Mucosa of stomach (tissue), 1 donor: ENCODE measurements at regions not wholly inside any gene's neighbourhood (a gene's known extent, or its start where the extent isn't known, plus 50 kb on each side); places are given as distances from the start of the nearest gene placed in this dataset.

ENCODE experiments used
- H3K27me3 ChIP-seq: one replicate; pipeline ENCODE4 v1.7.0; 2013; ENCODE audit warnings: mild to moderate bottlenecking, low read length; ENCODE audit not compliant: control insufficient read depth, insufficient read depth
- H3K36me3 ChIP-seq: one replicate; pipeline ENCODE4 v1.7.0; 2013; ENCODE audit warnings: low read length; ENCODE audit not compliant: control insufficient read depth, insufficient read depth
- H3K4me1 ChIP-seq: one replicate; pipeline ENCODE4 v1.7.0; 2013; ENCODE audit warnings: mild to moderate bottlenecking, low read length; ENCODE audit not compliant: control insufficient read depth, insufficient read depth
- H3K4me3 ChIP-seq: one replicate; pipeline ENCODE4 v1.7.0; 2013; ENCODE audit warnings: low read length
- H3K9ac ChIP-seq: one replicate; pipeline ENCODE4 v1.7.0; 2013; ENCODE audit warnings: mild to moderate bottlenecking, low read length, moderate library complexity
- H3K9me3 ChIP-seq: one replicate; pipeline ENCODE4 v1.7.0; 2013; ENCODE audit warnings: mild to moderate bottlenecking, low read length, moderate library complexity; ENCODE audit not compliant: control insufficient read depth
- donor health status: Pancreatic carcinoma.

DNA sequence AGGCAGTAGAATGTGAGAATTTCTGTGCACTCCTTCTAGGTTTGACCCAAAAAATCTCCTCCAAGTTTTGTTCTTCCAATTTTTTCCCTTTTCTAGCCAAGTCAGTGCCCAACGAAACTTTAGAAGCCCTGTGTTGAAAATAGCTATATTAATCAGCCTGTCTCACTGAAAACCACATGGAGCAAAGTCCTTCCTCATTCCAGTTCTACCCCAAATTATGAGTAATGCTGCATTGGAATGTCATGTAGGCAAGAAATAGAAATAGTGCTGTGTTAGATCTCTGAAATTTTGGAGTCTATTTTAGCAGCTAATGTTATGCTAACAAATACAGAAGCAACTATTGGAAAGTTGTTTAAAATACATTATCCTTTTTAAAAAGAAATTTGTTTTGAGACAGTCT, 725.5 kb downstream of the TBC1D32 start:
- no peak overlapping the region for H3K9ac ChIP-seq
- H3K4me3 ChIP-seq, result no peak overlapping the region
- H3K27me3 ChIP-seq, result peaks cover 8% of the 10 kb centered on the region
- H3K4me1 ChIP-seq, result no peaks in the 10 kb centered on the region
- H3K36me3 ChIP-seq, result no peaks in the 10 kb centered on the region
- no peaks in the 10 kb centered on the region for H3K9me3 ChIP-seq

DNA sequence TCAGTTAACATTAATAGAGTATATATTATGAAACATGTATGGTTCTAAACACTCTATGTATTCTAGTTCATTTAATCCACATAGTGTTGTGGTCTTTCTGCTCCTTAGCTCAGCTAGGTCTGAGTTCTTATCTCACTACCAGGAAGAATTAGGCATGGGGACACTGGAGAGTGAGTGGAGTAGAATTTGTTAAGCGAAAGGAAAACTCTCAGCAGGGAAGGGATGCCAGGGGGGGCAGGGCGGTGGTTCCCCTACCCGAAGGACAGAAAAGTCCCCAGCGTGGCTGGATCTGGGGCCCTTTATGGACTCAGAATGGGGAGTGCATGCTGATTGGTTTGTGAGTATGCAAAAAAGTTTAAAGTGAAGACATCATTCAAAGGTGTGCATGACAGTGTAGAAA, 727.5 kb downstream of the TBC1D32 start:
- Histone ChIP-seq H3K9ac (no peak overlapping the region), H3K4me3 (no peak overlapping the region), H3K27me3 (peaks cover 8% of the 10 kb centered on the region), H3K36me3 (no peaks in the 10 kb centered on the region), H3K4me1 (no peaks in the 10 kb centered on the region), H3K9me3 (no peaks in the 10 kb centered on the region)

DNA sequence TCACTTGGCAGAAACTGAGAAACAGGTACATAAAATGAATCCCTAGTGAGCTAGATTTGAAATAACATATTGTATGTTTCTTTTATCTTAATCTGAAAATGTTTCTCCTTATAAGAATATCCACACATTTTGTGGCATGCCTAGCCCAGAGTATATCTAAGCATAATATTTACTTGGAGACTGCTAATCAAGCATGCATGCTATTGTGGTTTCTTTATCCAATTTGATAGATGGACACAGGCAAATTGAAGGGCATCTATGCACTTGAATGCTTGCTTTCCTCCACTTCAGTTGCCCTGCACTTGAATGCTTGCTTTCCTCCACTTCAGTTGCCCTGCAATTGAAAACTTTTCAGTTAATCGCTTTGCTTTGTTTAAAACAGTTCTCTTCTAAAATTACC, 729.8 kb downstream of the TBC1D32 start:
- H3K4me1 ChIP-seq, result no peaks in the 10 kb centered on the region
- H3K9ac ChIP-seq, result no peak overlapping the region
- no peak overlapping the region for H3K4me3 ChIP-seq
- no peaks in the 10 kb centered on the region for H3K9me3 ChIP-seq
- peaks cover 8% of the 10 kb centered on the region for H3K27me3 ChIP-seq
- H3K36me3 ChIP-seq, result no peaks in the 10 kb centered on the region

DNA sequence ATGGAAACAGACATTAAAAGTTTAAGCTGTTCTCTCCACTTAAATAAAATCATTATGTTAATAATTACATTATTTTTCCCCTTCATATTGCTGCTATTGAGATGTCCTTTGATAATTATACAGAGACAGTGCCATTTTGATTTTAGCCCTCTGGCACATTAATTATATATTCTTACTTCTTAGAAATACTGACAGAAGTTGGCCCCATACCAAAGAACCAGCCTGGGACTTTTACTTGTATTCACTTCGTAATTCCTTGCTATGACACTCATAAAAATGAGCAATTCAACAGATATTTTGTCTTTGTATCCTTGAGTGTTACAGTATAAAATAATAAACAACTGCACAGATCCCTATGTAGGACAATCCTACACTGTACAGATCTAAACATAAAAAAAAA, 743.7 kb downstream of the TBC1D32 start:
- Histone ChIP-seq H3K4me3 (no peak overlapping the region), H3K9me3 (no peaks in the 10 kb centered on the region)

DNA sequence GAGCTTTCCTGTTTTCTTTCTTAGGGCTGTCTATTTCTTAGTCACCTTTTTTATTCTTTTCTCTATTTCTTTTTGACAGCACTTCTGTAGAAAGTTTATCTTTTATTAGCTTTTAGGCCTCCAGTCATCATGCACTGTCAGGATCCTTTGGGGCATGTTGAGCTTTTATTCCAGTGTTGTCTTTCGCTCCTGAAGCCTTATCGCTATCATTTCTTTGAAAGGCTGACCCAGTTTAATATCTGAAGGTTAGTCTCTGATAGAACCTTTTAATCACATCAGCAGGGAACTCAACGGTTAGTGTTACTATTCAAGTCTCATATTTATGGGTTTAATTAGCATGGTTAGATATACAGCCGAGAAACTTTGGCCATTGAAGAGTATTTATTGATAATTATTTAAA, 745.9 kb downstream of the TBC1D32 start:
- H3K36me3 ChIP-seq, result no peaks in the 10 kb centered on the region
- no peaks in the 10 kb centered on the region for H3K27me3 ChIP-seq
- H3K4me1 ChIP-seq, result no peaks in the 10 kb centered on the region
- no peaks in the 10 kb centered on the region for H3K9me3 ChIP-seq
- H3K9ac ChIP-seq, result no peak overlapping the region
- H3K4me3 ChIP-seq, result no peak overlapping the region

More for the DNA sequence above, 743.7 kb downstream of the TBC1D32 start:
- no peak overlapping the region for H3K9ac ChIP-seq
- no peaks in the 10 kb centered on the region for H3K27me3 ChIP-seq
- H3K36me3 ChIP-seq, result no peaks in the 10 kb centered on the region
- no peaks in the 10 kb centered on the region for H3K4me1 ChIP-seq

DNA sequence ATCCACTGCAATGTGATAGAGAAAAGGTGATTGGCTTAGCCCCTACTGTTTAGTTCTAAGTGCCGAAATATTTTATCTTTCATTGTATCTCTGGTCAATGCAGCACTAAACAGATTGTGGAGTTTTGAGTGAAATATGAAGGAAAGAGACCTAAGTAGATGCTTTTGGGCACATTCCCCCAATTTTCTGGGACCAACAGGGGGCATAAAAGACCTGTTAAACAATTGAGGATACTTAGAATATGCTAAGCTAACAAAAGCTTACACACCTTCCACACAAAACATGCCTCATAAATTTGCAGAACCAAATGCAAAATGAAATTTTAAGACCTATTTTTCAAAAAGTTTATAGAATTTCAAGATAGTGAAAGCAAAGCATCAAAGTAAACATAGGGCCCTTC, 746.9 kb downstream of the TBC1D32 start:
- Histone ChIP-seq H3K4me1 (no peaks in the 10 kb centered on the region), H3K9me3 (no peaks in the 10 kb centered on the region), H3K4me3 (no peak overlapping the region), H3K36me3 (no peaks in the 10 kb centered on the region), H3K27me3 (no peaks in the 10 kb centered on the region), H3K9ac (no peak overlapping the region)

DNA sequence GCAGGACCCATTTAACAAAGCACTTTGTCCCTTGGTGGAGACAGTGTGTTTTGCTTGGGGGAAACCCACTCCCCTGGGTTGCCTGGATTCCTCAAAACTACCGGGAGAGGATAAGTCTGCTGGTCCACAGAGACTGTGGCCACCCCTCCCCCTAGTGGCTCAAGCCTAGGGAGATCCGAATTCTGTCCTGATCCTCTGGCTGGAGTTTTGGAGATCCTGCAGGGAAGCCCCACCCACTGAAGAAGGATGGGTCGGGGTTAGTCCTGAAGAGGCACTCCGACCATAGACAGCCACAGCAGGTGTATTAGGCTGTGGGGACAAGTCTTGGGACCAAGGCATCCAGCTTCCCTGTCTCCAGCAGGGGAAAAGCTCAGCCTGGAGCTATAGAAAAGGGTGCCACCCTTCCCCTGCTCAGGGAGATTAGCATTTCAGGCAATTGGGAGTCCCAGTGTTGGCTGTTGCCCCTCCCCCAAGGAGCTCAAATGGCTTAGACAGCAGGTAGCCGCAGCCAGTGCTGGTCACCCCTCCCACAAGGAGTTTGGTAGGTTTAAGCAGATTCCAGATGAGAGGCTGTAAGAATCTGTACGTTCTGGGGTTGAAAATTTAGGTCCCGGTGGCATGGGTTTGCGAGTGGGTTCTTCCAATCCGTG, 750.0 kb downstream of the TBC1D32 start:
- H3K36me3 ChIP-seq, result no peaks in the 10 kb centered on the region
- no peaks in the 10 kb centered on the region for H3K9me3 ChIP-seq
- H3K4me3 ChIP-seq, result no peak overlapping the region
- H3K27me3 ChIP-seq, result no peaks in the 10 kb centered on the region
- no peaks in the 10 kb centered on the region for H3K4me1 ChIP-seq
- H3K9ac ChIP-seq, result no peak overlapping the region

DNA sequence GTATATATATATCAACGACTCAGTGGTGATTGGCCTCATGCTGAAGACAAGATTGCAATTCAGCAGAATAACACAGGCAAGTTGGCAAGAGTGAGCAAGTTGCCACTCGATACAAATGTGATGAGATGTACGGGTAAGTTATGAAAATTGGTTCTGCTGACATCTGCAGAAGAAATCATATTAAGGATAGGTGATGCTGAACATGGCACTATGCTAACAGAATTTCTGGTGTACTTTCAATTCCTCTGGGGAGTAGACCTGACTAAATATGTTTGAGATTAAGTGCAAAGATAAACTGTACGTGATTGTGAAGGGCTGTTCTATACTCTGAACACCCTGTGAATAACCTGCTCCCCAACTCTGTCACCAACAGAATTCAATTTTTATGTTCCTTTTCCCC, 758.2 kb downstream of the TBC1D32 start:
- Histone ChIP-seq H3K9ac (no peak overlapping the region), H3K9me3 (no peaks in the 10 kb centered on the region), H3K4me3 (no peak overlapping the region), H3K4me1 (no peaks in the 10 kb centered on the region), H3K27me3 (no peaks in the 10 kb centered on the region), H3K36me3 (no peaks in the 10 kb centered on the region)

DNA sequence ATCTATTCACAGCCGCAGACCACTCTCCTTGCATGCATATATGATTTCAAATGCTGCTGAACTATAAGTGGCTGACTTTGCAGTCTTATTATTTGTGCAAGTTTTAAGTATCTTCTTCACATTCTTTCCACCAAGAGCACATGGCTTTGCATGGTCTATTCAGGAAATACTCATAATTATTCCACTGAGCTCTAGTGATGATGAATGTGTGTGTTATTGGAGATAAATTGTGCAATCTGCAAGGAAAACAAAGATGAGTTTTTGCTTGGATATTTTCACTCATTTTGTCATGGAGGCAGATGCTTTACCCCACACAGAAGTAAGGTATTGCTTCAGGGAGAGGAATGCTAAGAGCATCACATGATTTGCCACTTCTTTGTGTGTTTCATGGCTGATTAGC, 764.6 kb downstream of the TBC1D32 start:
- Histone ChIP-seq H3K4me3 (no peak overlapping the region), H3K9me3 (no peaks in the 10 kb centered on the region), H3K9ac (no peak overlapping the region), H3K36me3 (no peaks in the 10 kb centered on the region), H3K4me1 (no peaks in the 10 kb centered on the region), H3K27me3 (no peaks in the 10 kb centered on the region)

DNA sequence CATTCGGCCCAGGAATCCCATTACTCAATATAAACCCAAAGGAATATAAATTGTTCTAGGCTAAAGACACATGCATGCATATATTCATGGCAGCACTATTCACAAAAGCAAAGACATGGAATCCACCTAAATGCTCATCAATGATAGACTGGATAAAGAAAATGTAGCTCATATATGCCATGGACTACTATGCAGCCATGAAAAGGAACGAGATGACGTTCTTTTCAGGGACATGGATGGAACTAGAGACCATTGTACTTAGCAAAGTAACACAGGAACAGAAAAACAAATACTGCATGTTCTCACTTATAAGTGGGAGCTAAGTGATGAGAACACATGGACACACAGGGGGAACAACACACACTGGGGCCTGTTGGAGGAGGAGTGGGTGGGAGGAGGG, 769.5 kb downstream of the TBC1D32 start:
- Histone ChIP-seq H3K9ac (no peak overlapping the region), H3K9me3 (no peaks in the 10 kb centered on the region), H3K27me3 (no peaks in the 10 kb centered on the region), H3K36me3 (no peaks in the 10 kb centered on the region), H3K4me3 (no peak overlapping the region), H3K4me1 (no peaks in the 10 kb centered on the region)

DNA sequence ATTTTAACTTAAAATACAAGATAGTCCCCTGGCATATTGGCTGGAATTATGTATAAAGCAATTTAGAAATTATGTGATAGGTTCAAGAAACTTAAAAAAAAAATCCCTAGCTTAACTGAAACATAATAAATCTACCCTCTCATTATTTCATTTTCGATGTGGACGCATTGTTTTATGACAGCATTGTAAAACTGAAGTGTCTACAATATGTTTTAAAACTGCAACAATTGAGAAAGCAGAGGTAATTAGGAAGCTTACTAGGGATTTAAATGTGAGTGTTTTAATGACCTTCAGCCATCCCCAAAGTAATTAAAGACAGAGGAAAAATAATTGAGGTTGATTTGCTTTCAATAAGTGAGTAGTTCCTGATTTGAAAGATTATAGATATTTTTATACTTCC, 776.0 kb downstream of the TBC1D32 start:
- H3K36me3 ChIP-seq, result no peaks in the 10 kb centered on the region
- H3K4me3 ChIP-seq, result no peak overlapping the region
- H3K9ac ChIP-seq, result no peak overlapping the region
- no peaks in the 10 kb centered on the region for H3K27me3 ChIP-seq
- no peaks in the 10 kb centered on the region for H3K4me1 ChIP-seq
- no peaks in the 10 kb centered on the region for H3K9me3 ChIP-seq

DNA sequence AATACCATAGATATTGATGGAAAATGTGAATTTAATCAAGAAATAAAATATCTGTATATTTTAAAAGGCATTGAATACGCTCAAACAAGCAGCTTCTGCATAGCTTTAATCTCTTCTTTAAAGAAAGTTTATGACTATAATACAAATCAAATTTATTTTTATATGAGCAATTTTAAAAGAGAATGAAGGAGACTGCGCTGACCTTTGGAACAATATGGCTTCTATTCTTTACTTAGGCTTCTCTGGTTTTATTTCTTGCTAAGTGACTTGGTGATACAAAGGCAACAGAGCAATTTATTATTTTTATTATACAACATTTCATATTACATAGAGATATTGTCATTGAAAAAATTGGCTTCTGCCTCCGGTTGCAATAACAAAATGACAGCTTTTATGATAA, 776.7 kb downstream of the TBC1D32 start:
- Histone ChIP-seq H3K36me3 (no peaks in the 10 kb centered on the region), H3K9me3 (no peaks in the 10 kb centered on the region), H3K4me3 (no peak overlapping the region), H3K4me1 (no peaks in the 10 kb centered on the region), H3K27me3 (no peaks in the 10 kb centered on the region), H3K9ac (no peak overlapping the region)

DNA sequence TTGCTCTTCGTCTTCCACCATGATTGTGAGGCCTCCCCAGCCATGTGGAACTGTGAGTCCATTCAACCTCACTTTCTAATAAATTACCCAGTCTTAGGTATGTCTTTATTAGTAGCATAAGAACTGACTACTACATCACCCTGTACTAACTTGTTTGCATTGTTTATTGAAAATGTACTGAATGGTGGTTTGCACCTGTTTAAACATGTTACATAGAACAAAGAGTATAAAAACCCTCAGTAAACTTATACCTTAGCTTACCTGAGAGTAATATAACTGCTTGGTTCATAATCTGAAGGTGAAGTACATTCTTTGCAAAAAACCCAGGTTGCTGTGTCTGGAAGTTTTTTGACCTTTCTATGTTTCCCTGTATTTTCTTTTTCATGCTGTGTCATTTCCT, 777.8 kb downstream of the TBC1D32 start:
- no peaks in the 10 kb centered on the region for H3K36me3 ChIP-seq
- H3K27me3 ChIP-seq, result no peaks in the 10 kb centered on the region
- H3K4me3 ChIP-seq, result no peak overlapping the region
- no peaks in the 10 kb centered on the region for H3K4me1 ChIP-seq
- no peaks in the 10 kb centered on the region for H3K9me3 ChIP-seq
- no peak overlapping the region for H3K9ac ChIP-seq
